ENCODE measurements at regions not wholly inside any gene's neighbourhood (a gene's known extent, or its start where the extent isn't known, plus 50 kb on each side); places are given as distances from the start of the nearest gene placed in this dataset.
"Not testable (repeated sequence)": the region's sequence is repeated elsewhere in the genome, so short reads cannot be mapped to it uniquely, and the experiment has no call there.

- Histone ChIP-seq H3K36me3 (no peaks in the 10 kb centered on the region), H3K9me3 (no peaks in the 10 kb centered on the region), H3K4me3 (no peak overlapping the region), H3K27ac (no peak overlapping the region), H3K4me1 (no peaks in the 10 kb centered on the region), H3K27me3 (no peaks in the 10 kb centered on the region)
- intact Hi-C loops (cut with DNase I) = no loop called here
- DNase-seq = no peak
- WGBS, 2 donors = 75 to 83% methylated on average over 2 of the region's 2 CpGs
- TF ChIP-seq POLR2A (IDR thresholded peaks at IDR 0.05) (no peak), POLR2AphosphoS5 (IDR thresholded peaks at IDR 0.05) (no peak), CTCF (IDR thresholded peaks at IDR 0.05) (no peak), EP300 (IDR thresholded peaks at IDR 0.05) (no peak)
Measured at GRCh38 chr2:145407-145806, 99.1 kb upstream of the FAM110C start.

- H3K36me3 ChIP-seq = no peaks in the 10 kb centered on the region
- H3K4me3 ChIP-seq = no peak overlapping the region
- H3K27me3 ChIP-seq = no peaks in the 10 kb centered on the region
- TF ChIP-seq CTCF (IDR thresholded peaks at IDR 0.05) (no peak), EP300 (IDR thresholded peaks at IDR 0.05) (no peak)
- no peaks in the 10 kb centered on the region for H3K4me1 ChIP-seq
- intact Hi-C loops (cut with DNase I) = no loop called here
- no peak for DNase-seq
- whole genome bisulfite sequencing, 2 donors = 39 to 55% methylated on average over 4 of the region's 4 CpGs
- H3K27ac ChIP-seq = no peak overlapping the region
- H3K9me3 ChIP-seq = no peaks in the 10 kb centered on the region
Measured at GRCh38 chr2:141611-142010, 95.3 kb upstream of the FAM110C start.

- no peak for DNase-seq
- no peaks in the 10 kb centered on the region for H3K36me3 ChIP-seq
- H3K27ac ChIP-seq = no peak overlapping the region
- intact Hi-C loops (cut with DNase I) = no loop called here
- H3K4me1 ChIP-seq = no peaks in the 10 kb centered on the region
- H3K27me3 ChIP-seq = no peaks in the 10 kb centered on the region
- H3K4me3 ChIP-seq = no peak overlapping the region
- WGBS, 2 donors = 85 to 92% methylated on average over 7 of the region's 7 CpGs
- no peak for TF ChIP-seq POLR2AphosphoS5 (IDR thresholded peaks at IDR 0.05)
- no peaks in the 10 kb centered on the region for H3K9me3 ChIP-seq
Measured at GRCh38 chr2:136666-137065, 90.4 kb upstream of the FAM110C start.

GRCh38 chr2:133675-134593 is 87.6 kb upstream of the FAM110C start:
- Histone ChIP-seq H3K36me3 (no peaks in the 10 kb centered on the region), H3K9me3 (no peaks in the 10 kb centered on the region), H3K4me1 (no peaks in the 10 kb centered on the region), H3K27me3 (no peaks in the 10 kb centered on the region), H3K27ac (no peak overlapping the region), H3K4me3 (no peak overlapping the region)
- TF ChIP-seq CTCF (IDR thresholded peaks at IDR 0.05) (no peak), POLR2AphosphoS5 (IDR thresholded peaks at IDR 0.05) (no peak), POLR2A (IDR thresholded peaks at IDR 0.05) (no peak), EP300 (IDR thresholded peaks at IDR 0.05) (no peak)
- 30 to 48% methylated on average over 7 of the region's 7 CpGs for WGBS, 2 donors
- intact Hi-C loops (cut with DNase I) = no loop called here
- no peak for DNase-seq

- H3K27me3 ChIP-seq; H3K4me1 ChIP-seq; H3K9me3 ChIP-seq; H3K36me3 ChIP-seq; H3K4me3 ChIP-seq; H3K27ac ChIP-seq; DNase-seq; intact Hi-C loops (cut with DNase I): not testable (repeated sequence)
- WGBS, 2 donors = 94 to 97% methylated on average over 31 of the region's 31 CpGs
Measured at GRCh38 chr2:126769-127168, 80.5 kb upstream of the FAM110C start.

Data from sigmoid colon (tissue), 6 donors.